Peyer's patch (tissue), 4 donors: ENCODE measurements at regions not wholly inside any gene's neighbourhood (a gene's known extent, or its start where the extent isn't known, plus 50 kb on each side); places are given as distances from the start of the nearest gene placed in this dataset.

Experiments used
- POLR2A ChIP-seq, 2 donors: fragments of 450-650 bp; IDR thresholded peaks; one replicate each; pipeline ENCODE4 v1.5.1; 2017; ENCODE audit warnings: antibody characterized with exemption in 2 of 2, mild to moderate bottlenecking in 2 of 2, moderate library complexity in 2 of 2
- TF ChIP-seq, protein P1 (sequence below), 6 experiments: fragments of 450-650 bp in 4 of 6; fragments of 200-600 bp in 2 of 6; sonication (generic) in 1 of 6; IDR thresholded peaks; one replicate each; pipeline ENCODE4 v1.5.1; 2017 to 2019; ENCODE audit warnings: antibody characterized with exemption in 6 of 6, mild to moderate bottlenecking in 3 of 6, moderate library complexity in 1 of 6

GRCh38 chrX:85505801-85506200 is 126.3 kb upstream of the POF1B start:
- TF ChIP-seq, protein P1, sequence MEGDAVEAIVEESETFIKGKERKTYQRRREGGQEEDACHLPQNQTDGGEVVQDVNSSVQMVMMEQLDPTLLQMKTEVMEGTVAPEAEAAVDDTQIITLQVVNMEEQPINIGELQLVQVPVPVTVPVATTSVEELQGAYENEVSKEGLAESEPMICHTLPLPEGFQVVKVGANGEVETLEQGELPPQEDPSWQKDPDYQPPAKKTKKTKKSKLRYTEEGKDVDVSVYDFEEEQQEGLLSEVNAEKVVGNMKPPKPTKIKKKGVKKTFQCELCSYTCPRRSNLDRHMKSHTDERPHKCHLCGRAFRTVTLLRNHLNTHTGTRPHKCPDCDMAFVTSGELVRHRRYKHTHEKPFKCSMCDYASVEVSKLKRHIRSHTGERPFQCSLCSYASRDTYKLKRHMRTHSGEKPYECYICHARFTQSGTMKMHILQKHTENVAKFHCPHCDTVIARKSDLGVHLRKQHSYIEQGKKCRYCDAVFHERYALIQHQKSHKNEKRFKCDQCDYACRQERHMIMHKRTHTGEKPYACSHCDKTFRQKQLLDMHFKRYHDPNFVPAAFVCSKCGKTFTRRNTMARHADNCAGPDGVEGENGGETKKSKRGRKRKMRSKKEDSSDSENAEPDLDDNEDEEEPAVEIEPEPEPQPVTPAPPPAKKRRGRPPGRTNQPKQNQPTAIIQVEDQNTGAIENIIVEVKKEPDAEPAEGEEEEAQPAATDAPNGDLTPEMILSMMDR (IDR thresholded peaks at IDR 0.05) = no peak
- TF ChIP-seq POLR2A (IDR thresholded peaks at IDR 0.05) = no peak
